Kidney capillary endothelial cell (primary cell): ENCODE measurements at regions not wholly inside any gene's neighbourhood (a gene's known extent, or its start where the extent isn't known, plus 50 kb on each side); places are given as distances from the start of the nearest gene placed in this dataset.

ENCODE experiments used
- DNase-seq: peaks from one replicate; pipeline ENCODE4 v3.0.0-alpha.2; 2018; ENCODE audit warnings: low spot score

DNA sequence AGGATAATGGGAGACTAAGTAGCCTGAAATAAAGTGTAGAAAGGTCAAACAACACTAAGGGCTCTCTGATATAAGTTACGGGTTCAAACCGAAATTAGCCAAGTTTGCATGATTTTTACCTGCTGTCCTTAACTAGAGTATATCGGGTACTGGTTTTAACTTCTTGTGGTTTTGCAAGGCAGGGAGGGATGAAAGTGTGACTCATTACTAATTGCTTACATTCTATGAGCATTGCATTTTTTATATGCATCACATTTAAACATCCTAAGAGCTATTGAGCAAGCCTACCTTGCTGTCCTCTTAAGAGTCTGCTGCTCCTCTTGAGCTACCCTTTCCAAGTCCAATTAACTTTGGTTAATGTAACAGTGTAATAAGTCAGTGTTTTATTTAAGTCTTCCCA is 415.4 kb downstream of the SLITRK5 start:
- no peak for DNase-seq

DNA sequence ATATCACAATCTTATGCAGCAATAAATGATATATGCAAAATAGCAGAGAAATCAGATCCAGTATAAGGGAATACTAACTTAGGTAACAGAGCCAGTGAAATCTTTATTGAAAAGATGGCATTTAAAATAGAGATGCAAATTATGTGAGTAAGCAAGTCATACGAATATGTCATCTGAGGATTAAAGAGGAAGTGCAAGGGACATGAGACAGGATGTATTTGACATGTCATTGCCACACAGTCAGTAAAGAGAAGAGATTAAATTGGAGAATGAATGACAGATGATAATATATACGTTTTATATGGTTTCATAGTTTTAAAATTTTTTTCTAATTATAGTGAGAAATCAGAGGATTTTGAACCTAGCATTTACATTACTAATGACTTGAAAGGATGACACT is 426.4 kb downstream of the SLITRK5 start:
- no peak for DNase-seq

- no peak for DNase-seq
Observed at GRCh38 chr13:88103824-88104223, 432.7 kb downstream of the SLITRK5 start.

GRCh38 chr13:88104576-88104975 is 433.4 kb downstream of the SLITRK5 start:
- no peak for DNase-seq

- DNase-seq, result no peak
Observed at GRCh38 chr13:88107570-88107969, 436.4 kb downstream of the SLITRK5 start.

- DNase-seq, result no peak
Observed at GRCh38 chr13:88112526-88112925, 441.4 kb downstream of the SLITRK5 start.

DNA sequence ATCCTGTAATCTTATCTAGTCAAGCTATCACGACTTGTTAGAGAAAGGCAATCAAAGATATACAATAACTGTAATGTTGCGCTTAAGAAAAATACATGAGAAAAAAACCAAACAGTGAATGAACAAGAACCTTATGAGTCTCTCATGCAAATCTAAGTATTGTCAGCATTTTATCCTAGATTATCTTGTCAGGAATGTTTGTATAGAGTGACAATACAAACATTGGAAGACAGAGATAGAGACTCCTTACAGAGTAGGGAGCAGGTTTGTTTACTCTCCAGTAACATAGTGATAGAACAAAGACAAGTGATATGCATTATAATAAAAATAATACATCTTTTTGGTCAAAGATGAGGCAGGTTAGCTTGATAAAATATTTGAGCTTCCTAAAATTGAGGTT is 444.8 kb downstream of the SLITRK5 start:
- DNase-seq, result no peak

DNA sequence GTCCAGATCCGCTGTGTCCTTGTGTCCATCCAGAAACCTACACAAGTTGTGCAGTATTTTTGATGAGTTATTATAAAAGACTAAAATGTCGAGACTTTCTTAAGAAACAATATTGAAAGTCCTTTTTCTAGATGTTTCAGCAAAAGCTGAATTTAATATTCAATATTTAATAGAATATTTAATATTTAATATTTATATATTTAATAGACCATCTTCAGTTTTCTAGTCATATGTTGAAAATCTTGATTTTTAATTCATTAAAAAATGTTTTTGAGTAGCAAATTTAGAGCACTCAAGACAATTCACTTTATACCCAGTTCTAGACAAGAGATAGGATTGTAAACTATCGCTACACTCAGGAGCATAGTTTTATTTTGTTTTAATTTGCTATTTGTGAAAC is 447.8 kb downstream of the SLITRK5 start:
- DNase-seq, result no peak

GRCh38 chr13:88124142-88124541 is 453.0 kb downstream of the SLITRK5 start:
- no peak for DNase-seq

- no peak for DNase-seq
Observed at GRCh38 chr13:88125055-88125454, 453.9 kb downstream of the SLITRK5 start.

DNA sequence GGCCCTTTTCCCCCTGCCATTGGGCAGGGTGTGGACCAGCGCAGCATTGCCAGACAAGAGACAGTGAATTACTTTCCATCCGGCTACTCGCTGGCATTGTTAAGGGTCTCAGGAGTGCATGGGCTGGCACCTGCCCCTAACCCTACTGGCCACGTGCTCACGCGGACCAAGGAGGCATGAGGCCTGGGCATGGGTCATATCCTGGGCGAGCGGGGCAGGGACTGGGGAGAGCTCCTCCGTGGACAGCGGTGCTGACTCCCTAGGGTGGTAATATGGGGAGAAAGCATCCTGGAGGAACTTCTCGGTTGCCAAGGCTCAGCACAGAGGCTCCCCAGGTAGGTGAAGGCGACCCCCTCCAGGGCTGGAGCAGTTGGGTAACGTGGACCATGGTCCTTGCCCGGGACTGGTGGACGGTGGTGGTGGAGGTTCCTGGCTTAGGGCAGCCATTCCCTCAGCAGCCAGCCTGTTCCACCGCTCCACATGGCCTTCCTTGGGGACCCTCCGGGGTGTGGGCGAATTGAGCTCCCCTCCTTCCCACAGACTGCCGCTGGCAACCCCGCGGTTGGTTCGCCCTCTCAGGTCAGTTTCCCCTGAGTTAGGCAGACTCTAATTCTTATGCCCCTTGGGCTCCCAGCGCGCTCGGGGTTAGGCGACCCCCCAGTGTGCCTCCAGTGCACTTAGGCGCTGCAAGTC is 465.1 kb downstream of the SLITRK5 start:
- no peak for DNase-seq

DNA sequence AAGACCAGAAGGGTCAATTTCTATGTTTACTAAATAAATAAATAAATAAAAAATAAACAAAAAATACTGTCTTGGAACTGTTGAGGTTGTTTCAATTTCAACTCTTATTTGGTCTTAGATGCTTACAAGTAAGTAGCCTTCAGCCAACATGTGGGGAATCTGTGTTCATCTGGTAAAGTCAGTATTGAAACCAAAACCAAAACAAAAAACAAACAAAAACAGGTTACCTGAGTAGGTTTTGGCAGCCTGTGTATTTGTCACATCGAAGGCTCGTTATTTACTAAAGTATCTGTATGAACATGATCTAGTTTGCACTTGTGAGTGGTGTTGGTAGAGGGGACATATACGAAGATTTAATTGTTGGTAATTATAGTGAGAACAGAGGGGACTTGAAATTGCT is 471.5 kb downstream of the SLITRK5 start:
- DNase-seq, result no peak

- no peak for DNase-seq
Observed at GRCh38 chr13:88144580-88144979, 473.4 kb downstream of the SLITRK5 start.

GRCh38 chr13:88153353-88153752 is 482.2 kb downstream of the SLITRK5 start:
- DNase-seq, result no peak

- no peak for DNase-seq
Observed at GRCh38 chr13:88154001-88154400, 482.8 kb downstream of the SLITRK5 start.

DNA sequence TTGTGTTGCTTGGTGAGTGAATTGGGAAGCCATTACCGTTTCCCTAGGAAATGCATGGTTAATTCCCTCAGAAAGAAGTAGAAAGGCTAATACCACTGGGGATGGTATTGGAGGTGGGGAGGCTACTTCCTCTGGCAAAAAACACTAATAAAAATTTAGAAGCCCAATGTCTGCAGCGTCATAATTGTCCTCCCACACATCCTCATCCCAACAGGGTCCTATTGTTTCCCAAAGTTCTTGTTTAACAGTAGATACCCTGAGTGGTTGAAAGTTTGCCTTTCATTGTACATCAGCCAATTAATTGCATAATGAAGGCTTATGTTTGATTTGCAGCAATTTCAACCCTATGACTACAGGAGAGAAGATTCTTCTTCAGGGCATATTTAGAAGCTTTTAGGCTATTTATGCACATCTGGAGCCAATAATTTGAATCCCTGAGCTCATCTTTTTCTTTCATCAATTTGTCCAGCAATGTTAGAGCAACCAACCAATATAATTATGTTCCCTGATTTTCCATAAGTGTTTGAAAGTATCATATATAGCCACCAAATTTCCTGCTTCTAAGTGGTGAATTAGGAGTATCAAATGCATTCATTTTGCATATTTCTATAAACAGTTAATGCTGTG is 491.0 kb downstream of the SLITRK5 start:
- no peak for DNase-seq

DNA sequence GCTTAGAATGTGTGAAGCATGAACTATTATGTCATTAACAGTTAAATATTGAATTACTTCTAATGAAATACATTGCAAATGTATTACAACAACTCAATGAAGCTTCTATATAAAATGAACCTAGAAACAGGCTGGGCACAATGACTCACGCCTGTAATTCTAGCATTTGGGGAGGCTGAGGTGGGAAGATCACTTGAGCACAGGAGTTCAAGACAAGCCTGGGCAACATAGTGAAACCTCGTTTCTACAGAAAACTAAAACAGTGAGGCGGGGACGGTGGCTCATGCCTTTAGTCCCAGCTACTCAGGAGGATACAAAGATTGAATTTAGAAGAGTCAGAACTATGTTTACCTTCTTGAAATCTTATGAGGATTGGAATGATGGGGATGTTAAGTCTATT is 505.1 kb downstream of the SLITRK5 start:
- DNase-seq, result no peak

- DNase-seq, result no peak
Observed at GRCh38 chr13:88183440-88183839, 512.3 kb downstream of the SLITRK5 start.

DNA sequence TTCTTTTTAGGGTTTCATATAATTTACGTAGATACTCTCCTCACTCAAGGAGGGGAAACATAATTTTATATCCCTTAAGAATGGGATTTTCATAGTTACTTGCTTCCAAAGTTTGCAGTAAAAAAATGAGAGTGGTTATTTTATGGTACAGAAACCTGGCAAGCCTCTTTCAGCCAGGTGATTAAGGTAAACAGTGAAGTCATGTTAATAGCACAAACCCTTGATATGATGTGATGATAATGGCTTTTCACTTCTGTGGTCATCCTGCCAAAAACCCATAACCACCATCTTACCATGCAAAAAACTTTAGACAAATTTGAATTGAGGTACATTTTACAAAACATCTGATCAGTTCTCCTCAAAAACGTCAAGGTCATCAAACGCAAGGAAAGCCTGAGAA is 517.8 kb downstream of the SLITRK5 start:
- DNase-seq, result no peak

DNA sequence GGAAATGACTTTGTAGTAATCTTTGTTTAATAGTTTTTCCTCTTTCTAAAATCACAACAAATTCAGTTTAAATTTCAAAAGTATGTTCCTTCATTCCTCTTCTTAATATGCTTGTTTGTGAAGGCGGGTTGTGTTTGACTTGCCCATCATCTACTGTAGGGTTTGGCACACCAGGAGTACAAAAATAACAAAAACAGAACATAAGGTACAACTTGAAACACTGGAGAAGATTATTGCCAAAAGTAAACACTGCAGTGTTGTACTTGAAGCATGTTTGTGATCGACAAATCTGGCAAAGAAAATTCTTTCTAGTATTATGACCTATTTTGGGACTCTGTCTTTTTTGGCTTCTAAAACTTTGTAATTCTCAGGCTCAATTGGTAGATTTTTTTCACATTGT is 518.6 kb downstream of the SLITRK5 start:
- no peak for DNase-seq

DNA sequence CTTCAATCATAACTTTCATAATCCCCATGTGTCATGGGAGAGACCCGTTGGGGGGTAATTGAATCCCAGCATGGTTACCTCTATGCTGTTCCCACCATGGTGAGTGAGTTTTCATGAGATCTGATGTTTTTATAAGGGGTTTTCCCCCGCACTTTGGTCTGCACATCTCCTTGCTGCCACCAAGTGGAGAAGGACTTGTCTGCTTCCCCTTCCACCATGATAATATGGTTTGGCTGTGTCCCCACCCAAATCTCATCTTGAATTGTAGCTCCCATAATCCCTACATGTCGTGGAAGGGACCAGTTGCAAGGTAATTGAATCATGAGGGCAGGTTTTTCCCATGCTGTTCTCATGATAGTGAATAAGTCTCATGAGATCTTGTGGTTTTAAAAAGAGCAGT is 524.9 kb downstream of the SLITRK5 start:
- no peak for DNase-seq

- DNase-seq, result no peak
Observed at GRCh38 chr13:88217372-88217771, 546.2 kb downstream of the SLITRK5 start.

DNA sequence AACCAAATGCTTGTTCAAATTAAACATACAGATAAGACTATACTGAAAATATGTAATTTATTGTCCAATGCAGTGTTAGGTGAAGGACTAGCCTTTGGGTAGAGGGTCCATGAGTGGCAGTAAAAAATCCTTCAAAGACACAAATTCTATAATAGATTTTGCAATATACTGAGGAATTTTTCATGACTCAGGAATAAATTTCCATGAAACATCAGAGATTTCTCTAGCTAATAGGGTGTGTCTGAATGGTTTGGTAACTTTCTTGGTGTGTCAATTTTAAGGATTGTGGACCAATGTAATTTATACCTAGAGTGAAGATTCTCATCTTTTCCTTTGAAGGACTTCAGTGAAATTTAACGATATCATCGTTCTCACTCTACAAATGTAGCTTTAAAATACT is 546.7 kb downstream of the SLITRK5 start:
- DNase-seq, result no peak

- DNase-seq, result no peak
Observed at GRCh38 chr13:88223958-88224357, 552.8 kb downstream of the SLITRK5 start.
